ENCODE measurements at regions not wholly inside any gene's neighbourhood (a gene's known extent, or its start where the extent isn't known, plus 50 kb on each side); places are given as distances from the start of the nearest gene placed in this dataset.
"Not testable (repeated sequence)": the region's sequence is repeated elsewhere in the genome, so short reads cannot be mapped to it uniquely, and the experiment has no call there.

- TF ChIP-seq ARNTL (CRISPR knock-in tag; IDR thresholded peaks at IDR 0.05; ENCODE audit: borderline replicate concordance, low read depth); GLIS3 (CRISPR knock-in tag; IDR thresholded peaks at IDR 0.05); ZNF565 (CRISPR knock-in tag; conservative IDR thresholded peaks at IDR 0.05; ENCODE audit: low read depth); OSR1 (CRISPR knock-in tag; IDR thresholded peaks at IDR 0.05); RARB (CRISPR knock-in tag; IDR thresholded peaks at IDR 0.05); ISL1 (CRISPR knock-in tag; IDR thresholded peaks at IDR 0.05); SNAI2 (CRISPR knock-in tag; IDR thresholded peaks at IDR 0.05); ZFP30 (CRISPR knock-in tag; IDR thresholded peaks at IDR 0.05); ZNF70 (CRISPR knock-in tag; IDR thresholded peaks at IDR 0.05): not testable (repeated sequence)
- TF ChIP-seq, protein P1, sequence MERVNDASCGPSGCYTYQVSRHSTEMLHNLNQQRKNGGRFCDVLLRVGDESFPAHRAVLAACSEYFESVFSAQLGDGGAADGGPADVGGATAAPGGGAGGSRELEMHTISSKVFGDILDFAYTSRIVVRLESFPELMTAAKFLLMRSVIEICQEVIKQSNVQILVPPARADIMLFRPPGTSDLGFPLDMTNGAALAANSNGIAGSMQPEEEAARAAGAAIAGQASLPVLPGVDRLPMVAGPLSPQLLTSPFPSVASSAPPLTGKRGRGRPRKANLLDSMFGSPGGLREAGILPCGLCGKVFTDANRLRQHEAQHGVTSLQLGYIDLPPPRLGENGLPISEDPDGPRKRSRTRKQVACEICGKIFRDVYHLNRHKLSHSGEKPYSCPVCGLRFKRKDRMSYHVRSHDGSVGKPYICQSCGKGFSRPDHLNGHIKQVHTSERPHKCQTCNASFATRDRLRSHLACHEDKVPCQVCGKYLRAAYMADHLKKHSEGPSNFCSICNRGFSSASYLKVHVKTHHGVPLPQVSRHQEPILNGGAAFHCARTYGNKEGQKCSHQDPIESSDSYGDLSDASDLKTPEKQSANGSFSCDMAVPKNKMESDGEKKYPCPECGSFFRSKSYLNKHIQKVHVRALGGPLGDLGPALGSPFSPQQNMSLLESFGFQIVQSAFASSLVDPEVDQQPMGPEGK (CRISPR knock-in tag; IDR thresholded peaks at IDR 0.05; ENCODE audit: borderline replicate concordance): not testable (repeated sequence)
- TF ChIP-seq, protein P2, sequence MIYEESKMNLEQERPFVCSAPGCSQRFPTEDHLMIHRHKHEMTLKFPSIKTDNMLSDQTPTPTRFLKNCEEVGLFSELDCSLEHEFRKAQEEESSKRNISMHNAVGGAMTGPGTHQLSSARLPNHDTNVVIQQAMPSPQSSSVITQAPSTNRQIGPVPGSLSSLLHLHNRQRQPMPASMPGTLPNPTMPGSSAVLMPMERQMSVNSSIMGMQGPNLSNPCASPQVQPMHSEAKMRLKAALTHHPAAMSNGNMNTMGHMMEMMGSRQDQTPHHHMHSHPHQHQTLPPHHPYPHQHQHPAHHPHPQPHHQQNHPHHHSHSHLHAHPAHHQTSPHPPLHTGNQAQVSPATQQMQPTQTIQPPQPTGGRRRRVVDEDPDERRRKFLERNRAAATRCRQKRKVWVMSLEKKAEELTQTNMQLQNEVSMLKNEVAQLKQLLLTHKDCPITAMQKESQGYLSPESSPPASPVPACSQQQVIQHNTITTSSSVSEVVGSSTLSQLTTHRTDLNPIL (CRISPR knock-in tag; IDR thresholded peaks at IDR 0.05; ENCODE audit: low read depth): not testable (repeated sequence)
Observed at GRCh38 chr1:867550-867949, 56.2 kb upstream of the SAMD11 start.

Measured in SK-N-SH treated with all-trans-retinoic acid at 6 μM for 48 hours (cell line).